ENCODE measurements at regions not wholly inside any gene's neighbourhood (a gene's known extent, or its start where the extent isn't known, plus 50 kb on each side); places are given as distances from the start of the nearest gene placed in this dataset.

DNA sequence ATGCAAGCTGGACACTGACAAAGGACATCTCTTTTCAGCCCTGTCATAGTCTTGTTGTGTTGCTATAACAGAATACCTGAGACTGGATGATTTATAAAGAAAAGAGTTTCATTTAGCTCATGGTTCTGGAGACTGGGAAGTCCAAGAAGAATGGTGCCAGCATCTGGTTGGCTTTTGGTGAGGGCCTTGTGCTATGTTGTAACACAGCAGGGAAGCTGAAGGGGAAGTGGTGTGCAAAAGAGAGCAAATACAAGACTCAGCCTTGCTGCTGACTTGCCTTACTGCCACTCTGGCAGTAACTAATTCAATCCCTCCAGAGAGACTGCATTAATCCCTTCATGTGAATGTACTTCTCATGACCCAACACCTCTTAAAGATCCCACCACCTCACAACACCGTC lies 356.3 kb upstream of the PROK2 start:
- no peak for DNase-seq

- DNase-seq, result no peak
Observed at GRCh38 chr3:72139316-72139715, 354.4 kb upstream of the PROK2 start.

GRCh38 chr3:72137865-72138861 lies 353.2 kb upstream of the PROK2 start:
- DNase-seq, result no peak

- DNase-seq, result no peak
Observed at GRCh38 chr3:72135636-72136035, 350.7 kb upstream of the PROK2 start.

GRCh38 chr3:72134989-72135451 lies 350.1 kb upstream of the PROK2 start:
- DNase-seq, result no peak

DNA sequence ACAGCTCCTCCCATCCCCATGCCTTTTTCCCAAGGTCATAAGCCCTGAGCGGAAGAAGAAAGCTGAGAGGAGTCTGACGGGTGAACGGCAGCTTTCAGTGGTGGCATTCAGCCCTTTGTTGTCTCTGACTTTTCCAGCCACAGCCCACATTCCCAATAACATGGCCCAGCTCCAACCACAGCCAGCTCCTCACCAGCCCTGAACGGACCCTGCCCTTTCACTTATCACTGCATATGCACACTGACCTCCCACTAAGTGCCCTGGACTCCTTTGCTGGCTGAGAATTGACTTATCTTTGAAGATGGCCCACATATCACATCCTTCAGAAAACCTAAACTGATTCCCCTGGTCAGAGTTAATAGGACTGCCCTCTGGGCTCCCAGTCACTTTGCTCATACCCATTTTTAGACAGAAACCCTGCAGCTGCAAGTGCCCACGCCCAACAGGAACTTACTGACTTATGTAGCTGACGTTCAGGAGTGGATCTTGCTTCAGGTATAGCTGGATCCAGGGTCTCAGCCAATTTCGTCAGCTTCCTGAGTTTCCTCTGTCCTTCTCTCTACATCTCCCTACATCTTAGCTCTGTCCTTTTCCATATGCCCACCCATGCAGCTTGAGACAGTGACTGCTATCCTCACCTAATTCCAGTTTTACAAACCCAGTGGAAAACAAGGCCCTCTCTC lies 348.5 kb upstream of the PROK2 start:
- DNase-seq, result no peak

DNA sequence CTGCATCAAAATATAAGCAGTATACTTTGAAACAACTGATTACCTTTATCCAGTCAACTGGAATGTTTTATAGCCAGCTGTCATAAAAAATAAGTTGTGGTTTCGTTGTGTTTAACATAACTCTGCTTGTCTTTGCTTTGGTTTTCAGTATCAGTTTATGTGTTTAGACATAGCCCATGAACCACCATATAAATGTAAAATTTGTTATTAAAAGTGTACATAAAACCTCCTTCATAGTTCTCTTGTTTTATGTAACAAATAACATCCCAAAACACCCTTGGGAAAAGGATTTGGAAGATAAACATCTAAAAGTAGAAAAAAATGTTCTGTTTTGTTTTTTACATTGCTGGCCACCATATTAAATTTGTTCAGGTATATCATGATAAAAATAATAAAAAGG lies 347.0 kb upstream of the PROK2 start:
- no peak for DNase-seq

DNA sequence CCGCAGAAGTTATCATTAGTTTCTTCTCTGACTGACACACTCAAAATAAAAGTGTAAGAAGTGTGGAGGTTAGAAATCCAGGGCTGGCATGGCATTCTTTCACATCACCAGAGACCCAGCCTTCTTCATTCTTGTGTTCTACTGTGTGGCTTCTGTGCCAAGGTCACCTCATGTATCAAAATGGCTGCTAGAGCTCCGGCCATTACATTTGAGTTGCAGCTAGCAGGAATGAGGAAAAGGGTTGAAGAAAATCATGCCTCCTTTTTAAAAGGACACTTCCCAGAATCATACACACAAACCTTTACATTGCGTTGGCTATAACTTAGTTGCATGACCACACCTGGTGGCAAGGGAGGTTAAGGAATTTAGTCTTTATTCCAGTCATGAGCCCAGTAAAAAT lies 345.6 kb upstream of the PROK2 start:
- DNase-seq, result no peak

DNA sequence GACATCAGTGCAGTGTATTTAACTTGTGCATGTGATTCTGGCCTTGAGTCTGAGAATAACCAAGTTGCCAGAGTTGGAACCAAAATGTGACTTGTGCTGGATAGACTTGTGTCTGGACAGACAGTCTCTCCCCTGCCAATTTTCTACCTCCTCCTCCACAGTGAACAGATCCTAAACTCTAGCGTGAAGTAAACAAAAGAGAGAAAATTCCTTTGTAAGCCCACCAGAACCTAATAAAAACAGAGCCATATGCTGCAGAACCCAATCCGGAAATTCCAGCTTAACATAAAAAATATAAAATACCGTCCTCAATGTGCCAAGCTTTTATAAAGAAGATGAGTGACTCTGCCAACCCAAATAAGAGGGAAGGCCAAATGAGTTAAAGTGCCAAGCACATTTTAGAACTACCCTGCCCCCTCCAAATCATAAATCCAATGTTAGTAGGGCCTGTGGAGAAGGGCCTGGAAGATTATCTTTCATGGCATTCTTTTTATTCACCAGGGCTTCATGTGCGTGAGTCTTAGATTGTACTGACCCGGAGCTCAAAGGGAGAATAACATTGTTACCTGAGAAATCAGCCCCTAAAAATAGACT lies 344.6 kb upstream of the PROK2 start:
- no peak for DNase-seq

GRCh38 chr3:72128921-72129320 lies 344.0 kb upstream of the PROK2 start:
- DNase-seq, result no peak

DNA sequence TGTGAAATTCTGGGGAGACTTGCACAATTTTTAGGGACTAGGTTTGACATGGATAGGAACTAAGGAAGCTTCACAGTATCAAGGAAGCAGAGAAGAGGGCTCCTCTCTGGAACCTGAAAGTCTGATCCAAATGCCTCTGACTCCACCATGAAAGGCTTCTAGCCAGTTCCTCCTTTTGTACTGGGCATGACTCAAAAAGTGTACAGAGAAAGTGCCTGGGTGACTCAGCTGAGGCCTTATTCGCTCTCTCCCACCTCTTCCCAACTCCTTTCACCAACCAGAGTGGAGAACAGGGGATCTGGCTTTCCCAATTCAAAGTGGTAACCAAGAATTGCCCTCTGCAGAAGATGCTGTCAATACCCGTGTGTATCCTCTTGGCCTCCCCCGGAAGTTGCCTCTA lies 342.9 kb upstream of the PROK2 start:
- no peak for DNase-seq

GRCh38 chr3:72127224-72127612 lies 342.3 kb upstream of the PROK2 start:
- DNase-seq, result no peak

- no peak for DNase-seq
Observed at GRCh38 chr3:72126441-72127223, 341.7 kb upstream of the PROK2 start.

- peak; percentile 64 for DNase-seq
Observed at GRCh38 chr3:72123908-72124441, 339.0 kb upstream of the PROK2 start.

DNA sequence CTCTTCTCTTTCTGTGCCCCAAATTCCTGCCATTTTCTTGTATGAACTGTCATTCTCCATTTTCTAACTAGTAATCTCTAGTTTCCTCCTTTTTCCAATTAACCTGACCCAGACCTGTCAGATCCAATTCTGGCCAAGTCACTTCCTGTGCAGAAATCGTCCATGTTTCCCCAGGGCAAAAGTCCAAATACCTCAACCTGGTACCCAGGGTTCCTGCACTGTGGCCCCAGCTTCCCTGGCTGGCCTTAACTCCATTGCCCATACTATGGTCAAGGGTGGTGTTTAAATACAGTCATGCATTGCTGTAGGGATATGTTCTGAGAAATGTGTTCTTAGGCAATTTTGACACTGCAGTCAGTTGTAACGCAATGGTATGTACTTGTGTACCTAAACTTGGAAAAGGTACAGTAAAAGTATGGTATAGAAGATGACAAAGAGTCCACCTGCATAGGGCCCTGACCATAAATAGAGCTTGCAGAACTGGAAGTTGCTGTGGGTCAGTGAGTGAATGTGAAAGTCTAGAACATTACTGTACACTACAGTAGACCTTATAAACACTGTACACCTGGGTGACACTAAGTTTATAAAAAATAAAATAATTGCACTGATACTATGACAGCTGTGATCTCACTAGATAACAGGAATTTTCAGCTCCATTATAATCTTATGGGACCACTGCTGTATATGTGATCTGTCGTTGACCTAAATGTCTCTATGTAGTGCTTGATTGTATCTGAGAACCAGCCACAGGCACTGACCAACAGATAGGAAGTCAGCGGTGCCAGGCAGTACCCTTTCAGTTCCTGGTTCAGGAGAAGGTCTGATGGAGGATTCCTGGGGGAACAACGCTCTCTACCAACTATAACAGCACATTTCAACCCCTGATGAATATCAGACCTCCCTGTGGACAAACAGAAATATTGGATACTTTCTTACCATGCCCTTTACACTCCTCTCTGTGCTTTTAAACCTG lies 336.1 kb upstream of the PROK2 start:
- DNase-seq, result no peak

DNA sequence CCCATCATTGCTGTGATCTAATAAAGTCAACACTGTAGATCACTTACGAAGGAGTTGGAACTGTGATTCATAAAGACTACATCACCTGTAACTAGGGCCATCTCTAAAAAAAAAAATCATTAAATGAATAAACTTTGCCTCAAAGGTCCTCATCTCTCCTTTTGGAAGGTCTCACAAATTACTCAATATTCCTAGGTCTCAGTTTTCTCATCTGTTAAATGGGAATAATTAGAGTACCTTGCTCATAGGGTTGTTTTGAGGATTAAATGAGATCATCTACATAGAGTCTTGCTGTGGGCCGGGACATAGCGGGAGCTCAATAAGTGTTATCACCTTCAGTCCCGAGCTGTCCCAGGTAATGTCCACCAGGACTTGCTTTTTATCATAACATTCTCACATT lies 335.1 kb upstream of the PROK2 start:
- no peak for DNase-seq

DNA sequence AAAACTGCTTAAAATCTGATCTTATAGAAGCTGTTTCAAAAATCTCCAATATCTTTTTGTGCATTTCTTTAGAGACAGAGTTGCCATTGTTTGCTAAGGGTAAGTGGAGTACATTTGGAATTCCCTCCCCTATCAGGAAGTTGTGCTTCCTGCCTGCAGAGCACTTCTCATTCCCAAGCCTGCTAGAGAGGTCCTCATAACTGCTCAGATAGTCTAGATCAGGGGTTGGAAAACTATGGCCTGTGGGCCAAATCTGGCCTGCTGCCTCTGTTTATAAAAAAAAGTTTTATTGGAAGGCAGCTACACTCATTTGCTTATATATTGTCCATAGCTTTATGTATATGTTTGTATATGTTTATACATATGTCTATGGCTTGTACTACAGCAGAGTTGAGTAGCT lies 333.7 kb upstream of the PROK2 start:
- no peak for DNase-seq

DNA sequence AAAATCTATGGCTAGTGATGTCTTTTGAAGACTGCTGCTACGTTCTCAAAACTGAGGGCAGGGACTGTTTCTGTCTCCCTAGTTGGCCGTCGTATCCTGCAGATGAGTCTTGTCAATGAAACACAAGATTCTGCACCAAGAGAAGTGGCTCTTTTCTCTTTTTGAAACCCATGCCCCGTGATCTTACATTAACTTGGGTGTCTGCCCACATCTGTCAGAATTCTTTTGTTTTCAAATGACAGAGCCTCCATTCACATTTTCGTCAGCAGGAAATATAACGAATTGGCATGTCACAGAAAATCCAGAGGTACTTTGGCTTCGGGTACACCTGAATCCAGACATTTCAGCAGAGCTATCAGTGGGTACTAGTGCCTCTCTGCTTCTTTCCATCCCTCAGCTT lies 331.3 kb upstream of the PROK2 start:
- no peak for DNase-seq

- no peak for DNase-seq
Observed at GRCh38 chr3:72115307-72115706, 330.4 kb upstream of the PROK2 start.

DNA sequence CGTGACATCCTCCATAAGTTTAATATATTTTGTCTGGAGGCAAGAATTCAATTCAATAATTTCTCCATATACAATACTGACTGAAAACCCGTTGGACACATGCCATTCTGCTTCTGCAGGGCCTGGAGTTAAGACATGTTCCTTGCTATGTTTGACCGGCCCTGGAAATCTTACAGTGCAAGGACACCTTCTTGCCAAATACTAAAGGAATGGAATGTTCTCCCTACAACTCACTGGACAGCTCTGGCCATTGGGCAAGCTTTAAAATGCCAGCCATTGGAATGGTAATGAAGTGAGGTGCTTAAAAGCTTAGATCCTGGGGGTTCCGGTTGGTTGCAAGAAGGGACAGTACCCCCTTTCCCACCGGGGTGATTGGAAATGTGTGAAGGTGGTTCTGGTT lies 329.8 kb upstream of the PROK2 start:
- no peak for DNase-seq

Data from muscle of arm (tissue), 1 donor.